T1000 (cell line): ENCODE measurements at regions not wholly inside any gene's neighbourhood (a gene's known extent, or its start where the extent isn't known, plus 50 kb on each side); places are given as distances from the start of the nearest gene placed in this dataset.

Experiments used
- DNase-seq: peaks from one replicate; lab custom pipeline; 2025; ENCODE audit warnings: mixed read lengths; lab: John Stamatoyannopoulos, UW

GRCh38 chr14:66360366-66360926 is 125.7 kb upstream of the CCDC196 start:
- no peak for DNase-seq

- no peak for DNase-seq
Measured at GRCh38 chr14:66361013-66361412, 125.2 kb upstream of the CCDC196 start.

DNA sequence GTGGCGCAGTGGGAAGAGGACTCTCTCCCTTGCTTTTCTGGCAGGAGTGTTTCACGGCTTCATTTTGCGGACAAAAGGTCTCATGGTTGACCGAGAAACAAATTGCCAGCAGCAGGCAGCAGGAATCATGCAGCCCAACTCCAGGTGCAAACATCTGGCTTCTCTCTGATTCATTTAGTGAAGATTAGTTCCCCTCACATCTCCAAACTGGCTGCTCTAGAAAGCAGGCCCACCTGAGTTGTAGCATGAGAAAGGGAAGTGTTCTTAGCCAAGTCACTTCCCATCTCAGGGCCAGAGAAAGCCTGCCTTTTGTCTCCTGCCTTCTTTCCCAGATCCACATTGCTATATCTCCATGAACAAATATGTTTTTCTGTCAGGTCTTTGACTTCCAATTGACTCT is 120.8 kb upstream of the CCDC196 start:
- no peak for DNase-seq

GRCh38 chr14:66369157-66369697 is 116.9 kb upstream of the CCDC196 start:
- DNase-seq: no peak

GRCh38 chr14:66371776-66372175 is 114.4 kb upstream of the CCDC196 start:
- no peak for DNase-seq

- no peak for DNase-seq
Measured at GRCh38 chr14:66375046-66375964, 110.9 kb upstream of the CCDC196 start.

DNA sequence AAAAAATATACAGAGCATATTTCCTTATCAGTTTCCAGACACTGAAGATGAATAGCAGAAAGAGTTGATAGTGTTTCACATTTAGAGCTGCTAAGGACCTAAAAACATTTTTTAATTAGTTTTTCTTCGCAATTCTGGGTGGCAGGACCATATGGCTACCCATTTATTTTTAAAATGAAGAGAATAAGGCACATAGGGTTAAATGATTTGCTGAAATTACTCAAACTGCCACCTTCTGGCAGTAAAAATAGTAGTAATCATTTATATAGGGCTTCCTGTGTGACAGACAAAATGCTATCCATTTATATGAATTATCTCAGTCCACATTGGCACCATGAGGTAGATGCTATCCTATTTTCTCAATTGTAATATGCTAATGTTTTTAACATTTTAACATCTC is 108.6 kb upstream of the CCDC196 start:
- no peak for DNase-seq

DNA sequence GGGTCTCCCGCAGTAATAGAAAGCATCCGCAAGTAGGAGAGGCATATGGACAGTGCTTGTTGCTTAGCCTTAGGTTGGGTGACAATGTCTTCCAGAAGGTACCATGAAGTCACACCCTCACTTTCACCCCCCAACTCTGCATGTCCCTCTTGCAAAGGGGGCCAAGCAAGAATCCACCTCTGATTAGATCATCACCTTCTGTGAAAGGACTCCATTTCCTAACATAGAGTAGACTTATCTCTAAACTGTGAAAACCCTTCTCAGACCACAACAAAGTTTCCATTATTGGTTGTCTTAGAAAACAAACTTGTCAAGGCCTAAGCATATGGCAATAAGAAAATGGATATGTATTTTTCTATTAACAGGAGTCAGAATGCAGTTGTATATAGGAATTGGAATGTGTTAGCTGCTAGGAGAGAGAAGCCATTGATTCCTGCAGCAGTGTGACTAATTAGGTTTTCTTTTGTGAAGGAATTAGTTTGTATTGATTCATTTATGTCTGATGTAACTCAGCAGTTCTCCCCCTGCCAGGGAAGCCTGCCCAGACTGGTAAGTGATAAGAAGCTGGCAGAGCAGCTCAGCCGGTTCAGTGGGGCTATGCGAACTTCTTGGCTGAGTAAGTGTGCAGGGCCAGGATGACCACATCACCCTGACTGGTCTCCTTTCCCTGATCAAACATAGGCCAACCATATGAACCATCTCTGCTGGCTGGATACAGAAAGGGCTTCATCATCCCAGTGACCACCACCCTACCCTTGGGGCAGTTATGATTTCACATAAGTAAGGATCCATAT is 107.3 kb upstream of the CCDC196 start:
- DNase-seq: no peak

DNA sequence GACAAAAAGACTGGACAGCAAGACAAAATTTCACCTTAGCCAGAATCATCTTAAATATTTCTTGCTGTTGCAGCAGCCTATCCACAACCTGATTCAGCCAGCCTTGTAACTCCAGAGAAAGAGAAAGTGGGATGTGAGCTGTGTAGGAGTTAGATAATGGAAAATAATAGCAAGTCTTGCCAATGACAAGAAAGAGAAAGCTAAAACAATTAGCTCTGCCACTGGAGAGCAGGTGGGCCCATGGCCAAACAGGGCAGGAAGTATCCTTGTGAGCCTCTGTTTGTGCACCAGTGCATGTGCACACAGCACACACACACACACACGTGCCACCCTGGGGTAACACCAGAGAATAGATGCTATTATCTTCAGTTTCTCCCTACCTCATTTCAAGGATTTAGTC is 106.0 kb upstream of the CCDC196 start:
- no peak for DNase-seq

GRCh38 chr14:66381755-66382154 is 104.4 kb upstream of the CCDC196 start:
- no peak for DNase-seq

- DNase-seq: no peak
Measured at GRCh38 chr14:66383257-66383656, 102.9 kb upstream of the CCDC196 start.

DNA sequence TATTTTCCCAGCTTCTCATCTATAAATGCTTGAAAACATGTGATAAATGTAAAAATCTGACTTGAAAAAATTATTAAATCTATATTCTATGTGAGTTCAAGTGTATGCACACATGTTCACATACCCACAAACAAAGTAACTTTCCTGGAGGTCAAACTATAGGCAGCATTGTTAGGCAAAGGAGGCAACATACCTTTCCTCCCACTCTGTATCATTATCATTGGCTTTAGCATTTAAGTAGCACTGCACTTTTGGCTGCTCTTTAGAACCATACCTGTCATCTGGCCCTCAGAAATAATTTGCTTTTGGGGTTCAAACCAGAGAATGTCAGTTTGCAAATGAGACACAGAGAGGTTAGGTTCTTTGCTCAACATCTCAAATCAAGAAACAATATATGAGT is 102.4 kb upstream of the CCDC196 start:
- DNase-seq: no peak

- DNase-seq: no peak
Measured at GRCh38 chr14:66388516-66388915, 97.7 kb upstream of the CCDC196 start.

DNA sequence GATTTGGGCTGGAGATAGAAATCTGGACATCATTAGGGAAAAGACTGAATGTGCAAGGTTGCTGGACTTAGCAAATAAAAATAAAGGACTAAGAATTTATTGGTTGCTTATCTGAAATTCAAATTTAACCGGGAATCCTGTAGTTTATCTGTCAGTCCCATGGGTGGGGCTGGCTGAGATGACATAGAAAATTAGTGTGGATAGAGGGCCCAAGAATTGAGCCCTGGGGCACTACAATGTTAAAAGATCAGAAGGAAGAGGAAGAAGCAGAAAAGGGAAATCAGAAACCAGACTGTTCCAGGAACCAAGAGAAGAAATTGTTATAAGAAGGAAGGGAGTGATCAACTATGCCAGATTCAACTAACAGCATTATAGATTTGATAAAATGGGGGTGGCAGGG is 96.7 kb upstream of the CCDC196 start:
- DNase-seq: no peak

DNA sequence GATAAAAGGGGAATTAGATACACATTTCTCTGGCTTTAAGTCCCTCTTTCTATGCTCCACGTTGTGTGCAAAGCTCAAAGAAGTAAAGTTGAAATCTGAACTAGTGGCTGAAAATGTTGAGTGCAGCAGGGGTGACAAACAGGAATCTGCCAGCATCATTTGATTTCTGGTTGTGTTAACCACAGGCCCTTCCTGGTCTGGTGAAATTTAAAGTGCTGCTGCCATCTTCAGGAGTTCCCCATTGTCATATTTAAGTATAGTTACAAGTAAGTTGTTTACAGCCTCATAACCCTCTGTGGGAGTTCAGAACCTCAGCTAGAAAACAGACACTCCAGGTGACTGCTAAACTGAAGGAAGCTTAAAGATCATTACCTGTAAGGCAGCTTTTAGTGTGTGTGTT is 90.9 kb upstream of the CCDC196 start:
- DNase-seq: no peak

DNA sequence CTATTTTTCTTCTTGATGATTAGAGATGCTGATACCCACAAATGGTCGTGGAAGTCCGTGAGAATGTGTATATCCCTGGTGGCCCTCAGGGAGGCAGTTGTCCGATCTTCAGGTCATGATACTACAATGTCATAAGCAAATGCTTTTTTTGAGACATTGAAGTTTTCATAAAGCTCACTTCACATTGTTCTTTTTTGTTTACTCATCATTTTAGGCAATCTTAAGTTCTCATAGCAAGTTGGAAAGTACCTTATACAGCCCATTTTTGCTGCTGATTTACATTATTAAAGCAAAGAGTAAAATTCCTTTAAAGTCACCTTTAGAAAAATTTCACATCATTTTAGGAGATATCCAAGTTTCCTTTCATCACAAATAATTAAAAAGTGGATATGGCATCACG is 90.0 kb upstream of the CCDC196 start:
- no peak for DNase-seq

DNA sequence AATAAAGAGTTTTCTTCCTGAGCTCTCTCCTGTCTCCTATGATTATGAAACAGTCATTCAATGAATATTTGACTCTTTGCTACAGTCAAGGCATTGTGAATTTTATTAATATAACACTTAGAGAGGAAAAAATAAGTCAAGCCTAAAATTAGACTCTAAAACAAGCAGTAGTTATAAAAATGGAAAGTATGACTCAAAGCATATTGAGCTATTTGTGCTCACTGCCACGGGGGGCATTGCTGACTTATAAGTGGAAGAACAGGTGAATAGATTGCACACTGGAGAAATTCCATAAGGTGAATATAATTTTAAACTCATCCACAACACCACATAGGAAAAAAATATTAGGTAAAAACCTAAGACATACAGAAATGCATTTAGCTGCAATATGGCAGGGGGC is 87.7 kb upstream of the CCDC196 start:
- no peak for DNase-seq

DNA sequence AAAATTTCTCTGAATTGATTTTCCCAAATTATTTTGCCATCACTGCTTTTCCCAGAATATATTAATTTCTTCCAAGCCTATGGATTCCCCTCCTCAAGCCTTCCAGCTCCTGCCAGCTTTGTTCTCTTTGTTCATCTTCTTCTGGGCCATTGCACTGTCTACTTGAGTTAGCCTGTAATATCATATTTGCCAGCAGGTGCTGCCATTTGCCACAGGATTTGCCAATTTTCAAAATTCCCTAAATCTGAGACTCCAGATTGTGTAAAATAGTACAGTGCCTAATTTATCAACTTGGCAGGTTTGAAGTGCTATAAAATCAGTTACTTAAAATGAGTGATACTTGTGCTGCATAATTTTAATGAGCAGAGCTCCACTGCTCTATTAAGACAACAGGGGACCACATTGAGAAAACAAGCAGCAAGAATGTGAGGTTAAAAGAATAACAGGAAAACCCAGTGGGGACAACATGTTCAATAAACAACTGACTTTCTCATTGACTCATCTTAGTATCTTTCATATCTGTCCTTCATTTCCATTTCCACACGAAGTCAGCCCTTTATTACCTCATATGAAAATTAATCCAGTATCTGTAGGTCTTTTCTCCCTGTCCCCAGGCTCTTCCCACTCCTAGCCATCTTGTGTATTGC is 84.6 kb upstream of the CCDC196 start:
- no peak for DNase-seq

- DNase-seq: no peak
Measured at GRCh38 chr14:66403183-66403582, 83.0 kb upstream of the CCDC196 start.

DNA sequence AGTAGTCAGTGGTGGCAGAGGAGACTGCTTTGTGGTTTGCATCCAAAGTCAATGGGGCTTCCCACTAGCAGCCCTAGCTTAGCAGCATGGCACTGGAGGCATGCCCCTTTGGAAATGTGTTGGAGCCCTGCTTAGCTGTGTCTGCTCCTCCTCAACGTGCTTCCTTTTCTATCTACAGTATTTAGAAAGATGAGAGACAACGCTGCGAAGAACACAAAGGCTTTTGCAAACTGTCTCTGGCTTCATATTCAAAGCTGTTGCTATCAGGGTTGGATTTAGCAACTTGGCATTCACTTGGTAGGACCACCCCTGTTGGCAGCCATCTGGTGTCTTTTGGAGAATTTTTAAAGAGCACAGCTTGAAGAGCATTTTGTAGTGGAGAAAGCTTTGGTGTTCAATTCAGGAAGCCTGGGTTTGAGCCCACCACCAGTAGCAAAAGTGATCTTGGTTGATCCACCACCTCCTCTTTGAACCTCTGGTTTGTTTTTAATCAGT is 82.1 kb upstream of the CCDC196 start:
- DNase-seq: no peak

- no peak for DNase-seq
Measured at GRCh38 chr14:66405158-66405557, 81.0 kb upstream of the CCDC196 start.

GRCh38 chr14:66413901-66414300 is 72.3 kb upstream of the CCDC196 start:
- no peak for DNase-seq
